Transverse colon (tissue), 4 donors: ENCODE measurements at regions not wholly inside any gene's neighbourhood (a gene's known extent, or its start where the extent isn't known, plus 50 kb on each side); places are given as distances from the start of the nearest gene placed in this dataset.

ENCODE experiments used
- DNase-seq: peaks from one replicate; pipeline ENCODE4 v3.0.0-alpha.2; 2019
- H3K27ac ChIP-seq, 4 donors: fragments of 200-600 bp; sonication (generic); 2 replicates each; pipeline ENCODE4 v1.5.1; 2016 to 2018; ENCODE audit warnings: inconsistent platforms in 4 of 4
- H3K27me3 ChIP-seq: fragments of 200-600 bp; sonication (generic); 2 replicates; pipeline ENCODE4 v1.5.1; 2017; ENCODE audit warnings: inconsistent platforms
- H3K36me3 ChIP-seq, 4 donors: fragments of 200-600 bp; sonication (generic); 2 replicates each; pipeline ENCODE4 v1.5.1; 2017 to 2019; ENCODE audit warnings: inconsistent platforms in 4 of 4
- H3K4me1 ChIP-seq, 4 donors: fragments of 200-600 bp; sonication (generic); 2 replicates each; pipeline ENCODE4 v1.5.1; 2017 to 2020; ENCODE audit warnings: inconsistent platforms in 4 of 4
- H3K4me3 ChIP-seq, 4 donors: fragments of 200-600 bp; sonication (generic); 1 replicate in 1 of 4; 2 replicates in 3 of 4; pipeline versions ENCODE4 v1.5.1 to v1.6.1; 2017 to 2019; ENCODE audit warnings: inconsistent platforms in 4 of 4
- H3K9me3 ChIP-seq, 2 donors: fragments of 200-600 bp; sonication (generic); 2 replicates each; pipeline ENCODE4 v1.5.1; 2017 to 2019; ENCODE audit warnings: inconsistent platforms in 2 of 2
- EP300 ChIP-seq: sonication (generic); formaldehyde crosslinking; IDR thresholded peaks from one replicate; pipeline ENCODE4 v1.6.1; 2017; ENCODE audit warnings: antibody characterized with exemption, low read depth
- POLR2A ChIP-seq: fragments of 450-650 bp; IDR thresholded peaks from one replicate; pipeline ENCODE4 v1.6.1; 2016; ENCODE audit warnings: antibody characterized with exemption, mild to moderate bottlenecking, moderate library complexity
- POLR2AphosphoS5 ChIP-seq, 3 donors: sonication (generic); formaldehyde crosslinking; IDR thresholded peaks; one replicate each; pipeline ENCODE4 v1.6.1; 2016; ENCODE audit warnings: antibody characterized with exemption in 3 of 3
- WGBS, 2 donors: methylation state at CpG; one replicate each; pipeline ENCODE4 v1.1.5; 2018; ENCODE audit warnings: low coverage in 1 of 2; 5-methylcytosine and 5-hydroxymethylcytosine counted together
- in situ Hi-C, 4 donors: fragments of 200-750 bp; cut with MboI; loops; one replicate each; pipeline versions ENCODE4 v1.15.0 to v1.15.1; 2017; ENCODE audit warnings: low sequenced_read_pairs in 3 of 4, low pct_ligation_motif_present in 1 of 4, low pct_unique_long_range_greater_than_20kb in 1 of 4
- intact Hi-C: fragments of 100-400 bp; cut with DNase I; formaldehyde crosslinking; loops from one replicate; pipeline ENCODE4 v1.15.1; 2023; ENCODE audit warnings: low total_unique reads
- TF ChIP-seq, protein P1 (sequence below), 5 experiments: fragments of 200-600 bp in 3 of 5; fragments of 450-650 bp in 2 of 5; sonication (generic) in 3 of 5; IDR thresholded peaks; 1 replicate in 2 of 5; 2 replicates in 3 of 5; pipeline ENCODE4 v1.5.1; 2016 to 2017; ENCODE audit warnings: antibody characterized with exemption in 5 of 5, inconsistent platforms in 3 of 5, mild to moderate bottlenecking in 2 of 5, moderate library complexity in 1 of 5

DNA sequence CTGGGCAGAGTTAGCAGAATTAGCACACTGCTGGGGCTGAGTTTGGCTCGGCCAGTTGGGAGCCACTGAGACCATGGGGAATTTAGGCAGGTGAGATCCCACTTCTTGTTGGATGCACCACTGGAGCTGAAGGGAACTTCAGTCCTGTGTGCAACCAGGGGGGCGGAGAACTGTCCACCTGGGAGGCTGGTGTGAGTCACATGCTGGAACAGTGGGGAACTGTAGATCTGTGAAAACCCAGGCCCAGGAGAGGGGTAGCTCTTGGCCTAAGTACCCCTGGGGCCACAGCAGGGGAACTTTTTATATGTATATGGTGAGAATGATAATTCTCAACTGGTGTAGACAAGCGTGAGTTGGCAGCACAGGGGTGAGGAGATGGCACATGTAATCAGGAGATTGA, 237.5 kb upstream of the KIF2A start:
- TF ChIP-seq POLR2AphosphoS5 (IDR thresholded peaks at IDR 0.05) (no peak), POLR2A (no peak), EP300 (no peak)
- TF ChIP-seq, protein P1, sequence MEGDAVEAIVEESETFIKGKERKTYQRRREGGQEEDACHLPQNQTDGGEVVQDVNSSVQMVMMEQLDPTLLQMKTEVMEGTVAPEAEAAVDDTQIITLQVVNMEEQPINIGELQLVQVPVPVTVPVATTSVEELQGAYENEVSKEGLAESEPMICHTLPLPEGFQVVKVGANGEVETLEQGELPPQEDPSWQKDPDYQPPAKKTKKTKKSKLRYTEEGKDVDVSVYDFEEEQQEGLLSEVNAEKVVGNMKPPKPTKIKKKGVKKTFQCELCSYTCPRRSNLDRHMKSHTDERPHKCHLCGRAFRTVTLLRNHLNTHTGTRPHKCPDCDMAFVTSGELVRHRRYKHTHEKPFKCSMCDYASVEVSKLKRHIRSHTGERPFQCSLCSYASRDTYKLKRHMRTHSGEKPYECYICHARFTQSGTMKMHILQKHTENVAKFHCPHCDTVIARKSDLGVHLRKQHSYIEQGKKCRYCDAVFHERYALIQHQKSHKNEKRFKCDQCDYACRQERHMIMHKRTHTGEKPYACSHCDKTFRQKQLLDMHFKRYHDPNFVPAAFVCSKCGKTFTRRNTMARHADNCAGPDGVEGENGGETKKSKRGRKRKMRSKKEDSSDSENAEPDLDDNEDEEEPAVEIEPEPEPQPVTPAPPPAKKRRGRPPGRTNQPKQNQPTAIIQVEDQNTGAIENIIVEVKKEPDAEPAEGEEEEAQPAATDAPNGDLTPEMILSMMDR (IDR thresholded peaks at IDR 0.05) = no peak
- DNase-seq = no peak
- WGBS, 2 donors = 73 to 85% methylated on average over 2 to 3 of the region's 3 CpGs
- Histone ChIP-seq H3K4me1 (no peaks in the 10 kb centered on the region), H3K9me3 (no peaks in the 10 kb centered on the region), H3K36me3 (no peaks in the 10 kb centered on the region), H3K27ac (no peak overlapping the region), H3K4me3 (no peak overlapping the region), H3K27me3 (no peaks in the 10 kb centered on the region)
- in situ Hi-C loops (no loop called here), intact Hi-C loops (no loop called here)

DNA sequence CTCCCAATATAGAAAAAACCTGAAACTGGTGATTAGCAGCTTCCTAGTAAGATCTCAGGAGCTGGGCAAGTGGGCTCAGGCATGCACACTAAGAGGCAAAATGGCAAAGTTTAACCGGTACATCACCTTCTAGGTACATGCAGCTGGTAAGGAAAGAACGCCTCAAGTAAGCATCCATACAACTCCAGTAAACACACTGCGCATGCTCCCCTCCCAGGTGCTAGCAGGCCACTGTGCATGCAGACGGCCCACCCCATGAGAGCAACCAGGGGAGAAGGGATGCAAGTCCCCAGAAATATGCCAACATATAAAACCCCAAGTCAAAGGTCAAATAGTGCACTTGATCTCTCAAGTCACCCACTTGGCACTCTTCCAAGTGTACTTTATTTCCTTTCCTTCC, 228.6 kb upstream of the KIF2A start:
- no peaks in the 10 kb centered on the region for H3K27me3 ChIP-seq
- in situ Hi-C loops (no loop called here), intact Hi-C loops (no loop called here)
- no peak for DNase-seq
- H3K27ac ChIP-seq = no peak overlapping the region
- WGBS, 2 donors = 87 to 89% methylated on average over 3 to 4 of the region's 4 CpGs
- no peak overlapping the region for H3K4me3 ChIP-seq
- H3K4me1 ChIP-seq = no peaks in the 10 kb centered on the region
- no peaks in the 10 kb centered on the region for H3K9me3 ChIP-seq
- H3K36me3 ChIP-seq = no peaks in the 10 kb centered on the region
- TF ChIP-seq POLR2AphosphoS5 (IDR thresholded peaks at IDR 0.05) (no peak), EP300 (no peak), POLR2A (no peak)
- TF ChIP-seq, protein P1 (IDR thresholded peaks at IDR 0.05) = no peak

DNA sequence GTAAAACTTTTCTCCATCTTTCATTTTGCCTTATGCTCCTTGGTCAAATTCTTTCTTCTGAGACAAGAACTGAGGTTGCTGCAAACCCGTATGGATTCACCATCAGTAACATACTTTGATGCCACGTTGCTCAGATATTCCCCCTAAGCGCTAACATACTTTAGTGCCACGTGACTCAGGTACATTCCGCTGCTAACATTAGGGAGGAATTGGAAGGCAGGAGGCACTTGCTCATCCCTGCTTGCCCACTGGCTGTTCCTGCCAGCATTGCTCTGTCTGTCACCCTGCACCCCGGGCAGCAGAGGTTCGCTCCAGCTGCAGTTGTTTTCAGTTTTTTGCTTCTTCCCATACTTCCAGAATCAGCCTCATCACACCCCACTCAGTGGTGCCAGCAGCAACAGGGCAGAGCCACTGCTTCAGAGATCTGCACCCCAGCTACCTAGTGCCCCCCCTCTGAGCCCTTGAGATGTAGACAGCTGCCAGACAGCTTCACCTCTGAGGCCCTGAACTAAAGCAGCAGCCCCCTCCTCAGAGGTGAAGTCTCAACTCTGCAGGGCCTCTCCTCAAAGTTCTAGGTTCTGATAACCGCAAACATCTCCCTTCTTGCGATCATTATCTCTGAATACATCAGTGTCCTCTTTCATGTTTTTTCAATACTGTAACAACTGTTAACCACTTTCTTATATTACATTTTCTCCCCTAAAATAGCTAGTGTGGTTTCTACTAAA, 228.0 kb upstream of the KIF2A start:
- Histone ChIP-seq H3K27me3 (no peaks in the 10 kb centered on the region), H3K9me3 (no peaks in the 10 kb centered on the region), H3K4me3 (no peak overlapping the region), H3K36me3 (no peaks in the 10 kb centered on the region), H3K27ac (no peak overlapping the region), H3K4me1 (no peaks in the 10 kb centered on the region)
- in situ Hi-C loops = no loop called here
- TF ChIP-seq, protein P1 (IDR thresholded peaks at IDR 0.05) = no peak
- TF ChIP-seq POLR2AphosphoS5 (IDR thresholded peaks at IDR 0.05) = no peak
- no peak for TF ChIP-seq POLR2A
- no peak for TF ChIP-seq EP300
- 63 to 75% methylated on average over 8 to 9 of the region's 9 CpGs for WGBS, 2 donors
- intact Hi-C loops = no loop called here
- DNase-seq = no peak

- intact Hi-C loops (no loop called here), in situ Hi-C loops (no loop called here)
- TF ChIP-seq, protein P1 (IDR thresholded peaks at IDR 0.05) = no peak
- TF ChIP-seq POLR2A (no peak), POLR2AphosphoS5 (IDR thresholded peaks at IDR 0.05) (no peak), EP300 (no peak)
- no peaks in the 10 kb centered on the region for H3K36me3 ChIP-seq
- no peak overlapping the region for H3K4me3 ChIP-seq
- no peak for DNase-seq
- H3K9me3 ChIP-seq = no peaks in the 10 kb centered on the region
- WGBS, 2 donors = 45 to 54% methylated on average over 4 to 5 of the region's 5 CpGs
- no peaks in the 10 kb centered on the region for H3K27me3 ChIP-seq
- no peaks in the 10 kb centered on the region for H3K4me1 ChIP-seq
- H3K27ac ChIP-seq = no peak overlapping the region
Observed at GRCh38 chr5:62082370-62082801, 223.6 kb upstream of the KIF2A start.
